ENCODE measurements at regions not wholly inside any gene's neighbourhood (a gene's known extent, or its start where the extent isn't known, plus 50 kb on each side); places are given as distances from the start of the nearest gene placed in this dataset.

GRCh38 chr2:223220658-223220925 is 168.6 kb downstream of the KCNE4 start:
- TF ChIP-seq TAF1 (IDR thresholded peaks at IDR 0.05; ENCODE audit: low read depth, low read length) (no peak), EGR1 (IDR thresholded peaks at IDR 0.05; ENCODE audit: borderline replicate concordance, low read depth, low read length) (no peak), TEAD4 (IDR thresholded peaks at IDR 0.05; ENCODE audit: low read depth, low read length) (no peak), CTCF (IDR thresholded peaks at IDR 0.05; ENCODE audit: control extremely low read depth in 1 of 3, insufficient read depth in 1 of 3, low read depth in 1 of 3, low read length in 3 of 3) (no peak), EZH2 (IDR thresholded peaks at IDR 0.05; ENCODE audit: low read depth, low read length, severe bottlenecking) (no peak), ATF2 (IDR thresholded peaks at IDR 0.05; ENCODE audit: low read length) (no peak), RAD21 (IDR thresholded peaks at IDR 0.05 in 1 of 2, conservative IDR thresholded peaks at IDR 0.05 in 1 of 2; ENCODE audit: low read depth in 2 of 2, low read length in 2 of 2) (no peak), SIRT6 (IDR thresholded peaks at IDR 0.05; ENCODE audit: low read length) (no peak), ATF3 (IDR thresholded peaks at IDR 0.05; ENCODE audit: insufficient read depth, low read depth, low read length) (no peak), JUND (IDR thresholded peaks at IDR 0.05; ENCODE audit: low read length) (no peak), POLR2A (IDR thresholded peaks at IDR 0.05; ENCODE audit: control extremely low read depth in 1 of 2, low read depth in 2 of 2, low read length in 2 of 2) (no peak)

All from H1 (cell line).